Bronchial epithelial cell (primary cell): ENCODE measurements at regions not wholly inside any gene's neighbourhood (a gene's known extent, or its start where the extent isn't known, plus 50 kb on each side); places are given as distances from the start of the nearest gene placed in this dataset.

ENCODE experiments used
- DNase-seq: peaks from one replicate; pipeline ENCODE4 v3.0.0-alpha.2; 2010; ENCODE audit warnings: low read depth
- FAIRE-seq: peaks from 2 replicates; lab custom pipeline; 2011; peaks lifted over from hg19 to GRCh38; lab: Jason Lieb, UNC
- H3K27me3 ChIP-seq: 2 replicates; pipeline ENCODE4 v1.5.1; 2011; ENCODE audit warnings: low read length; ENCODE audit not compliant: control insufficient read depth, insufficient read depth
- H3K36me3 ChIP-seq: 2 replicates; pipeline ENCODE4 v1.5.1; 2011; ENCODE audit warnings: low read length; ENCODE audit not compliant: control insufficient read depth, insufficient read depth
- H3K4me3 ChIP-seq: 2 replicates; pipeline ENCODE4 v1.5.1; 2011; ENCODE audit warnings: mild to moderate bottlenecking, low read depth, low read length, control low read depth
- TF ChIP-seq, protein P1 (sequence below): IDR thresholded peaks from 2 replicates; pipeline ENCODE4 v1.5.1; 2011; ENCODE audit warnings: mild to moderate bottlenecking, moderate library complexity, low read length, control low read depth, inconsistent platforms; ENCODE audit not compliant: insufficient read depth, severe bottlenecking

DNA sequence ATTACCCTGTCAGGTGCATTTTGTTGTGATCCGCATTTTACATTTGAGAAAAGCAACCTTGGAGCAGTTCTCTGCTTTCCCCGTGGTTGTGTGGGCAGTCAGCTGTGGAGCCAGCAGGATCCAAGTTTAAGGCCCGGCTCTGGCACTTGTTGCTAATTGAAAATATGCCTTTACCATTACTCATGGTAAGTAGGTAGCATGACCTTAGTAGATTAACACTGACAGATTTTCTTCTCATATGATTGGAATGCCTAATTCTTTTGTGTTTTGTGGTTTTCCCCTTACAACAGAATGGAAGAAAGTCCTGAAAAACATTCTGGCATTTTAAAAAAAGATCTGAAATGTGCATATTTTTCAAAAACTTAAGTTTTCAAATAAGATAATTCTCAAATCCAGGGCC lies 246.5 kb upstream of the LRRN1 start:
- Histone ChIP-seq H3K4me3 (no peak overlapping the region), H3K27me3 (no peaks in the 10 kb centered on the region), H3K36me3 (no peaks in the 10 kb centered on the region)
- DNase-seq (peak; percentile 26), FAIRE-seq (no peak)
- TF ChIP-seq, protein P1, sequence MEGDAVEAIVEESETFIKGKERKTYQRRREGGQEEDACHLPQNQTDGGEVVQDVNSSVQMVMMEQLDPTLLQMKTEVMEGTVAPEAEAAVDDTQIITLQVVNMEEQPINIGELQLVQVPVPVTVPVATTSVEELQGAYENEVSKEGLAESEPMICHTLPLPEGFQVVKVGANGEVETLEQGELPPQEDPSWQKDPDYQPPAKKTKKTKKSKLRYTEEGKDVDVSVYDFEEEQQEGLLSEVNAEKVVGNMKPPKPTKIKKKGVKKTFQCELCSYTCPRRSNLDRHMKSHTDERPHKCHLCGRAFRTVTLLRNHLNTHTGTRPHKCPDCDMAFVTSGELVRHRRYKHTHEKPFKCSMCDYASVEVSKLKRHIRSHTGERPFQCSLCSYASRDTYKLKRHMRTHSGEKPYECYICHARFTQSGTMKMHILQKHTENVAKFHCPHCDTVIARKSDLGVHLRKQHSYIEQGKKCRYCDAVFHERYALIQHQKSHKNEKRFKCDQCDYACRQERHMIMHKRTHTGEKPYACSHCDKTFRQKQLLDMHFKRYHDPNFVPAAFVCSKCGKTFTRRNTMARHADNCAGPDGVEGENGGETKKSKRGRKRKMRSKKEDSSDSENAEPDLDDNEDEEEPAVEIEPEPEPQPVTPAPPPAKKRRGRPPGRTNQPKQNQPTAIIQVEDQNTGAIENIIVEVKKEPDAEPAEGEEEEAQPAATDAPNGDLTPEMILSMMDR: no peak

DNA sequence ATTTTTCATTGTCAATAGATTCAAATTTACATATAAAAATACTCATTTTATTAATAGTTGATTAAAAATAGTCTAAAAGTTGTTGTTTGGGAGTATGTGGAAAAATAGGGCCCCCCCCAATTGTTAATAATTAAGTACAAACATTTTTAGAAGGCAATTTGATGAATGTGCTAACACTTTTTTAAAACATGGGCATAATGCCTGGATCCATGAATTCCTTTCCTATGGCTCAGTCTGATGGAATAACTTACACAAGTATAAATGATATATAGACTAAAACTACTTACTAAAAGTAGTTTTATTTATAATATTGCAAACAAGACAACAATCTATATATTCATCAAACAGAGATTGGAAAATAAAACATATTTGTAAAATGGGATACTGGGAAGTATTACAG lies 247.2 kb upstream of the LRRN1 start:
- no peaks in the 10 kb centered on the region for H3K36me3 ChIP-seq
- no peaks in the 10 kb centered on the region for H3K27me3 ChIP-seq
- H3K4me3 ChIP-seq: no peak overlapping the region
- FAIRE-seq (no peak), DNase-seq (peak; percentile 24)
- TF ChIP-seq, protein P1: no peak

DNA sequence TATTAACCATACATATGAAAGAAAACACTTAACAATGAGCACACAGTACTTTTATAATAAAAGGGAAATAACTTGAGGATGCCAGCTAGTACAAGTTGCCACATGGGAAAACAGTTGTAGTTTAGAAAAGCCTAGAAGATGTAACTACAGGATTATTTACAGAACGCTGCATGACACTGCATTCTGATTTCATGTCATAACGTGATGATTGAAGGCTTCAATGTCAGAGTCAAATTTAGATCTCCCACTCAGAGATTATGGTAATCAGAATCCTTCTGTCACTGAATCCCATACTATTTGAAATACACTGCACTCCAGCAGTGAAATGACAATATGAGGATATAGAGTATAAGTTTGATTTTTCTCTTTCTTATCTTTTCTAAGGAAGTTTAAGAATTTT lies 253.9 kb upstream of the LRRN1 start:
- Histone ChIP-seq H3K36me3 (no peaks in the 10 kb centered on the region), H3K4me3 (no peak overlapping the region), H3K27me3 (no peaks in the 10 kb centered on the region)
- TF ChIP-seq, protein P1: no peak
- DNase-seq (no peak), FAIRE-seq (no peak)

DNA sequence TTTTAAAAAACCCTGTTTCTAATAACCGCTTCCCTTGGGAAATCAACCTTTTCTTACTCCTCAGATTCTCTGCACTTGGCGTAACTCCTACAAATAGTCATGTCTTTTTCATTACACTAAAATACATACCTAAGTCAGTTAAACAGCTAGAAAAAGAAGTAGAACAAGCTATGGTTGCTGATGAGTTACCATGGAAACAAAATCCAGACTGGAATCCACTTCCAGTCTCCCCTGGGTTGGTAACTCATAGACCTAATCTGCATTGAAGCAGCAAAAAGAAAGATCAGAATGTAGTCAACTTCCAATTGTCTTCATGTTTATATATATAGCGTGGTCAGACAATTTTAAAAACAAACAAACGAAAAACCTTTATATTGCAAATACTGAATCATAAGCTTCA lies 260.8 kb upstream of the LRRN1 start:
- TF ChIP-seq, protein P1: no peak
- H3K27me3 ChIP-seq: no peaks in the 10 kb centered on the region
- no peaks in the 10 kb centered on the region for H3K36me3 ChIP-seq
- DNase-seq (no peak), FAIRE-seq (no peak)
- no peak overlapping the region for H3K4me3 ChIP-seq

DNA sequence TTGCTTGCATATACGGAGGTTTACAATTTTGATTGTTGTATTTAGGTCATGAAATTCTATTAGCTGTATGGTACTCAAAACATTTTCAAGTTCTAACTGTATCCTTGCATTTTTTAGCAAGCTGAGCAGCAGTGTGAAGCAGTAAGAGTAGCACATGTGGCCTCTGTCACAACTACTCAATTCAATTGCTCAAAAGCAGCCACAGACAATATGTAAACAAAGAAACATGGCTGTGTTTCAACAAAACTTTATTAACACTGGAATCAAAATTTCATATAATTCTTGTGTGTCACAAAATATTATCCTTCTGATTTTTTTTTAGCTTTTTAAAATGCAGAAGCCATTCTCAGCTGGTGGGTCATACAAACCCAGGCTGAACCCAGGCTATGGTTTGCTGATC lies 266.7 kb upstream of the LRRN1 start:
- no peaks in the 10 kb centered on the region for H3K27me3 ChIP-seq
- no peak overlapping the region for H3K4me3 ChIP-seq
- no peaks in the 10 kb centered on the region for H3K36me3 ChIP-seq
- FAIRE-seq (no peak), DNase-seq (no peak)
- TF ChIP-seq, protein P1: no peak

DNA sequence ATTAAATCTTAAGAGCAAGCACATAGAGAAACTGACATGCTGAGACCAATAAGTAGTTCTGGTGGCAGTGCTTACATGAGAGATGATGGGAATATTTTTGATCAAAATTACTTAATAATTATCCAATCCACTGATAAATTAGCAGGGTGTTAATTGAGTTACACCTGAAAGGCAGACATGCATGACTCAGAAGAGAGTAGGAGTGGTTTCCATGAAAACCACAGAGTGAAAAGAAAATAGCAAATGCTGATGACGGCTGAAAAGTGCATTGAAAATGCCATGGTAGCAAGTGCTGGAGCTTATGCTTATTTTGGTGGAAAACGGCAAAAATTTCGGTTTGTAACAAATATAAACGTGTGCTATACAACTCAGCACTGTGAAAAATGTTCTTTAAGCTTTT lies 267.8 kb upstream of the LRRN1 start:
- no peaks in the 10 kb centered on the region for H3K36me3 ChIP-seq
- no peak overlapping the region for H3K4me3 ChIP-seq
- no peak for FAIRE-seq
- no peaks in the 10 kb centered on the region for H3K27me3 ChIP-seq
- no peak for DNase-seq
- TF ChIP-seq, protein P1: no peak
